ENCODE measurements at regions not wholly inside any gene's neighbourhood (a gene's known extent, or its start where the extent isn't known, plus 50 kb on each side); places are given as distances from the start of the nearest gene placed in this dataset.

DNA sequence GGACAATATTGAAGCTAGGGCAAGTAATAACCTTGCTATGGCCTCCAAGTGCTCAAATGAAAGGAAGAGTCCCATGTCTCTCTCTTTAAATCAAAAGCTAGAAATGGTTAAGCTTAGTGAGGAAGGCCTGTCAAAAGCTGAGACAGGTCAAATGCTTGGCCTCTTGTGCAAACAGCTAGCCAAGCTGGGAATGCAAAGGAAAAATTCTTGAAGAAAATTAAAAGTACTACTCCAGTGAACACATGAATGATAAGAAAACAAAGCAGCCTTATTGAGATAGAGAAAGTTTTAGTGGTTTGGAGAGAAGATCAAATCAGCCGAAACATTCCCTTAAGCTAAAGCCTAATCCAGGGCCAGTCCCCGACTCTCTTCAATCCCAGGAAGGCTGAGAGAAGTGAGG is 84.1 kb upstream of the PLEKHA5 start:
- TF ChIP-seq, protein P1, sequence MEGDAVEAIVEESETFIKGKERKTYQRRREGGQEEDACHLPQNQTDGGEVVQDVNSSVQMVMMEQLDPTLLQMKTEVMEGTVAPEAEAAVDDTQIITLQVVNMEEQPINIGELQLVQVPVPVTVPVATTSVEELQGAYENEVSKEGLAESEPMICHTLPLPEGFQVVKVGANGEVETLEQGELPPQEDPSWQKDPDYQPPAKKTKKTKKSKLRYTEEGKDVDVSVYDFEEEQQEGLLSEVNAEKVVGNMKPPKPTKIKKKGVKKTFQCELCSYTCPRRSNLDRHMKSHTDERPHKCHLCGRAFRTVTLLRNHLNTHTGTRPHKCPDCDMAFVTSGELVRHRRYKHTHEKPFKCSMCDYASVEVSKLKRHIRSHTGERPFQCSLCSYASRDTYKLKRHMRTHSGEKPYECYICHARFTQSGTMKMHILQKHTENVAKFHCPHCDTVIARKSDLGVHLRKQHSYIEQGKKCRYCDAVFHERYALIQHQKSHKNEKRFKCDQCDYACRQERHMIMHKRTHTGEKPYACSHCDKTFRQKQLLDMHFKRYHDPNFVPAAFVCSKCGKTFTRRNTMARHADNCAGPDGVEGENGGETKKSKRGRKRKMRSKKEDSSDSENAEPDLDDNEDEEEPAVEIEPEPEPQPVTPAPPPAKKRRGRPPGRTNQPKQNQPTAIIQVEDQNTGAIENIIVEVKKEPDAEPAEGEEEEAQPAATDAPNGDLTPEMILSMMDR (IDR thresholded peaks at IDR 0.05; ENCODE audit: extremely low read depth in 1 of 2, insufficient read depth in 1 of 2, low read depth in 1 of 2, low read length in 2 of 2), result no peak
- TF ChIP-seq POLR2A (IDR thresholded peaks at IDR 0.05; ENCODE audit: low read depth, low read length) (no peak), FOS (IDR thresholded peaks at IDR 0.05; ENCODE audit: borderline replicate concordance, insufficient read depth, low read length) (no peak), POLR2AphosphoS5 (IDR thresholded peaks at IDR 0.05; ENCODE audit: insufficient read depth, low read depth, low read length) (no peak)
